Ishikawa (cell line): ENCODE measurements at regions not wholly inside any gene's neighbourhood (a gene's known extent, or its start where the extent isn't known, plus 50 kb on each side); places are given as distances from the start of the nearest gene placed in this dataset.

Source experiments
- EP300 ChIP-seq: IDR thresholded peaks from 2 replicates; pipeline ENCODE4 v1.6.1; 2012; ENCODE audit warnings: borderline replicate concordance
- FOXM1 ChIP-seq: IDR thresholded peaks from 2 replicates; pipeline ENCODE4 v1.6.1; 2012; ENCODE audit warnings: low read depth, borderline replicate concordance
- TAF1 ChIP-seq: IDR thresholded peaks from 2 replicates; pipeline ENCODE4 v1.6.1; 2012; ENCODE audit warnings: low read depth, mild to moderate bottlenecking
- TCF12 ChIP-seq: IDR thresholded peaks from 2 replicates; pipeline ENCODE4 v1.6.1; 2012; ENCODE audit warnings: low read depth
- TEAD4 ChIP-seq: IDR thresholded peaks from 2 replicates; pipeline ENCODE4 v1.6.1; 2012
- YY1 ChIP-seq: IDR thresholded peaks from 2 replicates; pipeline ENCODE4 v1.6.1; 2012; ENCODE audit warnings: low read depth
- TF ChIP-seq, protein P1 (sequence below): IDR thresholded peaks from 2 replicates; pipeline ENCODE4 v1.6.1; 2012; ENCODE audit warnings: low read depth, mild to moderate bottlenecking

DNA sequence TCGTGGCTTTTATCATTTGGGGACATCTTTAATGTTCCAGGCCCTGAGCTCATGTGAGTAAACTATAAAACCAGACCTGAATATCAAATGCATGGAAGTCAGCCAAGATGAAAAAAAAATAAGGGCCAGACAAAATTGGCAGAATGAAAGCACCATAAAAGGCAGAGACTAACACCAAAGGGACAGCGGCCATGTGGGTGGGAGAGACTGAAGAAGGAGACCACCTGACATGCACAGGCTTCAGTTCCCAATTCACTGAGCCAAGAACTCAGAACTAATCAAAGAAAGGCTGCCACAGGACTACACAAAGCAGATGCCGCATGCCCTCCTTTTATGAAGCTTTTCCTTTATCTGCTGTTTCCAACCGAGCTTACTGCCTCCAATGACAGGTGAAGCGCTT lies 267.1 kb downstream of the RAD51AP2 start:
- TF ChIP-seq YY1 (no peak), TAF1 (no peak), FOXM1 (no peak), TEAD4 (no peak), EP300 (no peak), TCF12 (no peak)
- TF ChIP-seq, protein P1, sequence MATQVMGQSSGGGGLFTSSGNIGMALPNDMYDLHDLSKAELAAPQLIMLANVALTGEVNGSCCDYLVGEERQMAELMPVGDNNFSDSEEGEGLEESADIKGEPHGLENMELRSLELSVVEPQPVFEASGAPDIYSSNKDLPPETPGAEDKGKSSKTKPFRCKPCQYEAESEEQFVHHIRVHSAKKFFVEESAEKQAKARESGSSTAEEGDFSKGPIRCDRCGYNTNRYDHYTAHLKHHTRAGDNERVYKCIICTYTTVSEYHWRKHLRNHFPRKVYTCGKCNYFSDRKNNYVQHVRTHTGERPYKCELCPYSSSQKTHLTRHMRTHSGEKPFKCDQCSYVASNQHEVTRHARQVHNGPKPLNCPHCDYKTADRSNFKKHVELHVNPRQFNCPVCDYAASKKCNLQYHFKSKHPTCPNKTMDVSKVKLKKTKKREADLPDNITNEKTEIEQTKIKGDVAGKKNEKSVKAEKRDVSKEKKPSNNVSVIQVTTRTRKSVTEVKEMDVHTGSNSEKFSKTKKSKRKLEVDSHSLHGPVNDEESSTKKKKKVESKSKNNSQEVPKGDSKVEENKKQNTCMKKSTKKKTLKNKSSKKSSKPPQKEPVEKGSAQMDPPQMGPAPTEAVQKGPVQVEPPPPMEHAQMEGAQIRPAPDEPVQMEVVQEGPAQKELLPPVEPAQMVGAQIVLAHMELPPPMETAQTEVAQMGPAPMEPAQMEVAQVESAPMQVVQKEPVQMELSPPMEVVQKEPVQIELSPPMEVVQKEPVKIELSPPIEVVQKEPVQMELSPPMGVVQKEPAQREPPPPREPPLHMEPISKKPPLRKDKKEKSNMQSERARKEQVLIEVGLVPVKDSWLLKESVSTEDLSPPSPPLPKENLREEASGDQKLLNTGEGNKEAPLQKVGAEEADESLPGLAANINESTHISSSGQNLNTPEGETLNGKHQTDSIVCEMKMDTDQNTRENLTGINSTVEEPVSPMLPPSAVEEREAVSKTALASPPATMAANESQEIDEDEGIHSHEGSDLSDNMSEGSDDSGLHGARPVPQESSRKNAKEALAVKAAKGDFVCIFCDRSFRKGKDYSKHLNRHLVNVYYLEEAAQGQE, result no peak
